ENCODE measurements at regions not wholly inside any gene's neighbourhood (a gene's known extent, or its start where the extent isn't known, plus 50 kb on each side); places are given as distances from the start of the nearest gene placed in this dataset.

- TF ChIP-seq, protein P1, sequence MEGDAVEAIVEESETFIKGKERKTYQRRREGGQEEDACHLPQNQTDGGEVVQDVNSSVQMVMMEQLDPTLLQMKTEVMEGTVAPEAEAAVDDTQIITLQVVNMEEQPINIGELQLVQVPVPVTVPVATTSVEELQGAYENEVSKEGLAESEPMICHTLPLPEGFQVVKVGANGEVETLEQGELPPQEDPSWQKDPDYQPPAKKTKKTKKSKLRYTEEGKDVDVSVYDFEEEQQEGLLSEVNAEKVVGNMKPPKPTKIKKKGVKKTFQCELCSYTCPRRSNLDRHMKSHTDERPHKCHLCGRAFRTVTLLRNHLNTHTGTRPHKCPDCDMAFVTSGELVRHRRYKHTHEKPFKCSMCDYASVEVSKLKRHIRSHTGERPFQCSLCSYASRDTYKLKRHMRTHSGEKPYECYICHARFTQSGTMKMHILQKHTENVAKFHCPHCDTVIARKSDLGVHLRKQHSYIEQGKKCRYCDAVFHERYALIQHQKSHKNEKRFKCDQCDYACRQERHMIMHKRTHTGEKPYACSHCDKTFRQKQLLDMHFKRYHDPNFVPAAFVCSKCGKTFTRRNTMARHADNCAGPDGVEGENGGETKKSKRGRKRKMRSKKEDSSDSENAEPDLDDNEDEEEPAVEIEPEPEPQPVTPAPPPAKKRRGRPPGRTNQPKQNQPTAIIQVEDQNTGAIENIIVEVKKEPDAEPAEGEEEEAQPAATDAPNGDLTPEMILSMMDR (IDR thresholded peaks at IDR 0.05) = no peak
- no peak for DNase-seq (ENCODE audit: low spot score)
These were observed 566.6 kb downstream of the TLE1 start for GRCh38 chr9:81122749-81123148.

GRCh38 chr9:81119591-81119990 is 569.8 kb downstream of the TLE1 start:
- DNase-seq (ENCODE audit: low spot score) (no peak), ATAC-seq (ENCODE audit: low FRiP score) (no peak)
- TF ChIP-seq, protein P1 (IDR thresholded peaks at IDR 0.05) = no peak

More at GRCh38 chr9:81122749-81123148, 566.6 kb downstream of the TLE1 start:
- ATAC-seq (ENCODE audit: low FRiP score) = no peak

DNA sequence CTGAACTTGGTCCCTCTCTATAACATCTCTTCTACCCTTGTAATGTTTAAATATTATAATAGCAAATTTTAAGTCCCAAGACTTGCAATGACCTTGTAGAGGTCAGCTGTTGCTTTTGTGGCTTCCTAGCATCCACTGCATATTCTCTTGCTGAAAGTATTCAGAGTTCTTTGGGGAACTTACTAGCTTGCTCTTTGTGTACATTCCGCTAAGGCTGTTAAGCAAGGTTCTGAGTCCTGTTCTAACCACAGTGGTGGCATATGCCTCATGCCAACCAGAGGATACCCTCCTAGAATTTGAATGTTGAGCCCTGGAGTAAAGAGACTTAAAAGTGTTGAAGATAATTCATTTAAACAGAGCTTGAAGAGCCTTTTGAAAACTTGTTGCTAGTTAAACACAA is 570.9 kb downstream of the TLE1 start:
- DNase-seq (ENCODE audit: low spot score) (no peak), ATAC-seq (ENCODE audit: low FRiP score) (no peak)
- TF ChIP-seq, protein P1 (IDR thresholded peaks at IDR 0.05) = no peak

DNA sequence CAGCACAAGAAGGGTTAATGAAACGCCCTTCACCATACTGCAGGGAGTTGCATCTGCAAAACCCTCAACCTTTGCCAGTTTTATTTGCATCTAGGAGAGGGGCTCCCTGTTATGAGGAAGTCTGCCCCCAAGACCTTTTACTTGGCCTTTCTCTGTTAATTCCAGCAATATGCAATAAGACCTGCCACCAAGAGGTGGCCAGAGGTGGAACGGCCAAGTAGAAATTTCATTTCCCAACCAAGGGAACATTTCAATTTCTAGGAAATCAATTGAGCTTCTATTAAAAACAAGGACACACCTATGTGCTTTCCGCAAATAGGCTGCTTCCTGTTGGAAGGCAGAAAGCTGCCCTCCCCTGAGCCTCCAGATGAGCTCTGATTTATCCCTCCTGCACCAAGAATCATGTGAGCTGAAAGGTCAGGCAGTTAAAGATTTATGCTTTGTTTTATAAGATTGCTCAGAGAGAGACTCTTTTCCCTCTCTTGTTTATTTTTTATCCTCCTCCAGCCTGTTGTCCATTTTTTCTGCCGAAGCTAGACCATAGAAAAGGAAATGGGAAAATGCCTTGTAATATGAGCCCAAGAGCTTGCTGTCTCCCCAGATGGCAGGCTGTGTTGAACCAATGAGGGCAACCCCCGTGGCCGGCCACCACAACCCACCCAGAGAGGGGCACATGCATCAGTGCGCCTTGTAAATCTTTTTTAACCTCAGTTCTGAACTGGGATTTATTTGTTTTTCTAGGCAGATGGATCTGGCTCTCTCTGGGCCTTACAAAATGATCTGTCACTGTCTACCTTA is 572.8 kb downstream of the TLE1 start:
- no peak for ATAC-seq (ENCODE audit: low FRiP score)
- DNase-seq (ENCODE audit: low spot score) = no peak
- TF ChIP-seq, protein P1 (IDR thresholded peaks at IDR 0.05) = no peak

- DNase-seq (ENCODE audit: low spot score) = no peak
- no peak for ATAC-seq (ENCODE audit: low FRiP score)
- TF ChIP-seq, protein P1 (IDR thresholded peaks at IDR 0.05) = no peak
These were observed 575.8 kb downstream of the TLE1 start for GRCh38 chr9:81113453-81114124.

DNA sequence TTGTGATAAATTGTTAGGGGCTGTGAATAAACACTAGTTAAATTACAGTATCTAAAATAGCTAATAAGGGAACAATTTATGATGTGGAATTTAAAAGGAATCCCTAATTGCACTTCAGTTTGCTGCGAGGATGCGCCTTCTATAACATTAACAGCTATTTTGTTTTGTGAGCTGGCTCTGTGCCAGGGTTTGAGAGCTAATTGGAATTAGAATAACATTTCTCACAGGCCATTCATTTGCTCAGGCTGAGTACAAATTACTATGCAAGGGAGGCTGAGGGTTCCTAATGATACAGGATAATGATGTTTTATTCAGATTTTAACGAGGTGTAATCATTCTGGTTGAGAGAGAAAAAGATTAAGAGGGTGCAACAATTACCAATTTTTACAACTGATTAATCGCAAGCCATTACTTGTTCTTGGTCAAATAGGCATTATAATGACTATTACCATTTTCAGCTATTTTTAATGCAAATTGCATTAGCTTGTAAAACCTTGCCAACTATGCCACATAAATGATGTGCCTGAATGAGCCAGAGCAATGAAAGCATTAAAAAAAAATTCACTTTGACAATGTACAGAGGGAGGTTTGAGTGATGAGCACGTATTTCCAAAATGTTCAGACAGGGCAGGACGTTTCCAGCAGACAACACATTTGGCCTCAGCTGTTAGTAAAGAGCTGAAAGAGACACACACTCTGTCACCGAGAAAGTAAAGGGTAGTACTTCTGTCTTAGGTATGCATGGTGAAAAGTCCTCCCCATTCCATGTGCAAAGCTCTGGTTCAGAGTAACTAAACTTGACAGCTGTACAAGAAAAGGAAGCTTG is 576.5 kb downstream of the TLE1 start:
- ATAC-seq (ENCODE audit: low FRiP score) = no peak
- DNase-seq (ENCODE audit: low spot score) = no peak
- TF ChIP-seq, protein P1 (IDR thresholded peaks at IDR 0.05) = no peak
